ENCODE measurements at regions not wholly inside any gene's neighbourhood (a gene's known extent, or its start where the extent isn't known, plus 50 kb on each side); places are given as distances from the start of the nearest gene placed in this dataset.
"Not testable (repeated sequence)": the region's sequence is repeated elsewhere in the genome, so short reads cannot be mapped to it uniquely, and the experiment has no call there.

GRCh38 chr7:98785929-98786571 lies 83.8 kb downstream of the TMEM130 start:
- Histone ChIP-seq H3K36me3 (ENCODE audit: low read length) (no peaks in the 10 kb centered on the region), H3K9me3 (ENCODE audit: insufficient read depth, low read length) (no peaks in the 10 kb centered on the region), H3K4me3 (ENCODE audit: insufficient read depth, low read length, poor library complexity, severe bottlenecking) (no peak overlapping the region), H3F3A (ENCODE audit: insufficient read depth) (no peaks in the 10 kb centered on the region), H3K9me2 (replicated peaks; ENCODE audit: insufficient read depth, low read length) (no peaks in the 10 kb centered on the region), H3K79me2 (ENCODE audit: insufficient read depth, low read length) (no peaks in the 10 kb centered on the region), H3K4me2 (ENCODE audit: low read depth, low read length, poor library complexity, severe bottlenecking) (no peak overlapping the region), H3K9ac (ENCODE audit: low read length) (no peak overlapping the region), H3K27ac (ENCODE audit: low read depth, low read length) (no peak overlapping the region), H3K27me3 (ENCODE audit: low read length) (no peaks in the 10 kb centered on the region), H4K20me1 (ENCODE audit: low read depth, low read length) (no peaks in the 10 kb centered on the region), H2AFZ (ENCODE audit: low read depth, low read length, severe bottlenecking) (no peak overlapping the region)
- TF ChIP-seq EZH2phosphoT487 (conservative IDR thresholded peaks at IDR 0.05; ENCODE audit: low read length), result no peak
- no peak for TF ChIP-seq CTCF (IDR thresholded peaks at IDR 0.05; ENCODE audit: insufficient read depth, low read length, poor library complexity, severe bottlenecking)

GRCh38 chr7:98788966-98789365 lies 80.8 kb downstream of the TMEM130 start:
- Histone ChIP-seq H4K20me1 (ENCODE audit: low read depth, low read length) (no peaks in the 10 kb centered on the region), H3K9me2 (replicated peaks; ENCODE audit: insufficient read depth, low read length) (no peaks in the 10 kb centered on the region), H3F3A (ENCODE audit: insufficient read depth) (no peaks in the 10 kb centered on the region), H3K9me3 (ENCODE audit: insufficient read depth, low read length) (no peaks in the 10 kb centered on the region), H3K36me3 (ENCODE audit: low read length) (no peaks in the 10 kb centered on the region), H2AFZ (ENCODE audit: low read depth, low read length, severe bottlenecking) (no peak overlapping the region), H3K4me2 (ENCODE audit: low read depth, low read length, poor library complexity, severe bottlenecking) (no peak overlapping the region), H3K27ac (ENCODE audit: low read depth, low read length) (no peak overlapping the region), H3K4me3 (ENCODE audit: insufficient read depth, low read length, poor library complexity, severe bottlenecking) (no peak overlapping the region), H3K79me2 (ENCODE audit: insufficient read depth, low read length) (no peaks in the 10 kb centered on the region), H3K27me3 (ENCODE audit: low read length) (no peaks in the 10 kb centered on the region), H3K9ac (ENCODE audit: low read length) (no peak overlapping the region)
- TF ChIP-seq CTCF (IDR thresholded peaks at IDR 0.05; ENCODE audit: insufficient read depth, low read length, poor library complexity, severe bottlenecking) (no peak), EZH2phosphoT487 (conservative IDR thresholded peaks at IDR 0.05; ENCODE audit: low read length) (no peak)

- not testable (repeated sequence) for H3K79me2 ChIP-seq (ENCODE audit: insufficient read depth, low read length); H2AFZ ChIP-seq (ENCODE audit: low read depth, low read length, severe bottlenecking); H3K9me3 ChIP-seq (ENCODE audit: insufficient read depth, low read length); H3K36me3 ChIP-seq (ENCODE audit: low read length); H3F3A ChIP-seq (ENCODE audit: insufficient read depth); H3K27ac ChIP-seq (ENCODE audit: low read depth, low read length); H3K4me2 ChIP-seq (ENCODE audit: low read depth, low read length, poor library complexity, severe bottlenecking); H3K27me3 ChIP-seq (ENCODE audit: low read length); H3K9me2 ChIP-seq (replicated peaks; ENCODE audit: insufficient read depth, low read length); H3K9ac ChIP-seq (ENCODE audit: low read length); H3K4me3 ChIP-seq (ENCODE audit: insufficient read depth, low read length, poor library complexity, severe bottlenecking); H4K20me1 ChIP-seq (ENCODE audit: low read depth, low read length)
These were observed 75.4 kb downstream of the TMEM130 start for GRCh38 chr7:98794453-98794852.

- no peaks in the 10 kb centered on the region for H3K36me3 ChIP-seq (ENCODE audit: low read length)
- no peak overlapping the region for H3K4me3 ChIP-seq (ENCODE audit: insufficient read depth, low read length, poor library complexity, severe bottlenecking)
- H4K20me1 ChIP-seq (ENCODE audit: low read depth, low read length), result no peaks in the 10 kb centered on the region
- H2AFZ ChIP-seq (ENCODE audit: low read depth, low read length, severe bottlenecking), result no peak overlapping the region
- TF ChIP-seq EZH2phosphoT487 (conservative IDR thresholded peaks at IDR 0.05; ENCODE audit: low read length), result no peak
- TF ChIP-seq CTCF (IDR thresholded peaks at IDR 0.05; ENCODE audit: insufficient read depth, low read length, poor library complexity, severe bottlenecking), result no peak
- no peak overlapping the region for H3K4me2 ChIP-seq (ENCODE audit: low read depth, low read length, poor library complexity, severe bottlenecking)
- no peaks in the 10 kb centered on the region for H3K79me2 ChIP-seq (ENCODE audit: insufficient read depth, low read length)
- H3K9ac ChIP-seq (ENCODE audit: low read length), result no peak overlapping the region
- no peak overlapping the region for H3K27ac ChIP-seq (ENCODE audit: low read depth, low read length)
- H3K9me3 ChIP-seq (ENCODE audit: insufficient read depth, low read length), result peaks cover 9% of the 10 kb centered on the region; the same call in 1 of the 2 replicates
- H3K27me3 ChIP-seq (ENCODE audit: low read length), result no peaks in the 10 kb centered on the region
- H3K9me2 ChIP-seq (replicated peaks; ENCODE audit: insufficient read depth, low read length), result no peaks in the 10 kb centered on the region
- no peaks in the 10 kb centered on the region for H3F3A ChIP-seq (ENCODE audit: insufficient read depth)
These were observed 73.9 kb downstream of the TMEM130 start for GRCh38 chr7:98795741-98796493.

All from SU-DHL-6 (cell line).